SU-DHL-6 (cell line): ENCODE measurements at regions not wholly inside any gene's neighbourhood (a gene's known extent, or its start where the extent isn't known, plus 50 kb on each side); places are given as distances from the start of the nearest gene placed in this dataset.

Source experiments
- CTCF ChIP-seq: fragments of 200-600 bp; sonication (generic); IDR thresholded peaks from one replicate; pipeline ENCODE4 v1.5.1; 2017; ENCODE audit warnings: antibody characterized with exemption, mild to moderate bottlenecking, low read length, moderate library complexity; ENCODE audit not compliant: insufficient read depth, poor library complexity, severe bottlenecking
- EZH2phosphoT487 ChIP-seq: fragments of 200-600 bp; sonication (generic), shearing (Covaris generic); conservative IDR thresholded peaks from 2 replicates; pipeline ENCODE4 v1.6.1; 2018; ENCODE audit warnings: mild to moderate bottlenecking, antibody characterized with exemption, low read length, moderate library complexity, mixed read lengths

GRCh38 chr2:871926-872680, 78.5 kb upstream of the SNTG2 start:
- TF ChIP-seq CTCF (no peak), EZH2phosphoT487 (no peak)
